ENCODE measurements at regions not wholly inside any gene's neighbourhood (a gene's known extent, or its start where the extent isn't known, plus 50 kb on each side); places are given as distances from the start of the nearest gene placed in this dataset.

DNA sequence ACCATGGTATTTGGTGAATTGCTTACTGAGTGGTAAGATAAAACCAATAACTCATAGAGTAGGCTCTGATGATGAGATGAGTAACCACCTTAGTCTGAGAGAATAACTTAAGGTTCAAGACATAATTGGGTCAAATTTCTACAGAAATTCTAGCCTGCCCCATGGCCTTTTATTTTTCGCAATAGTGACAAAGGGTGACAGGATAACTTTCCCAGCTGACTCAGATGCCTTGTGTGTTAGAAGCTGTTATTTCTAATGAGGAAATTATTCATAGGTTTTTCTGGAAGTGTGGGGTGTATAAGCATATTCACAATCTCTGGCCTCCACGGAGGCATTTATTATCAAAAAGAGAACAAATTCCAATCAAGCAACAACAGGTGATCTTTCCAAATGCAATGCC is 159.0 kb downstream of the NUP35 start:
- no peak for DNase-seq (ENCODE audit: low spot score)

DNA sequence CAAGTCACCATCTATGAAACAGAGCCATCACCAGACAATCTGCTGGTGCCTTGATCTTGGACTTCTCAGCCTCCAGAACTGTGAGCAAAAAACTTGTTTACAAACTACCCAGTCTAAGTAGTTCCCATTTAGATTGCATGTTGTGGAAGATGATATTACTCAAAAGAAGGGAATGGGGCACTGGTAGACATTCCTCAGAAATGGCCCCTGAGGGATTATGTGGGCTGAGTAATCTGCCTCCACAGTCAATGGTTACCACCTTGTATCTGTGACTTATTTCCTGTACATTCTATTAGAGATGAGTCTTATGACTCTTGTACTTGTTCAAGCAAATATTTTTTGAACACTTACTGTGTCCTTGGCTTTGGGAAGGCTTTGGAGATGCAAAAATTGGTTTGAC is 160.4 kb downstream of the NUP35 start:
- DNase-seq (ENCODE audit: low spot score) = no peak

DNA sequence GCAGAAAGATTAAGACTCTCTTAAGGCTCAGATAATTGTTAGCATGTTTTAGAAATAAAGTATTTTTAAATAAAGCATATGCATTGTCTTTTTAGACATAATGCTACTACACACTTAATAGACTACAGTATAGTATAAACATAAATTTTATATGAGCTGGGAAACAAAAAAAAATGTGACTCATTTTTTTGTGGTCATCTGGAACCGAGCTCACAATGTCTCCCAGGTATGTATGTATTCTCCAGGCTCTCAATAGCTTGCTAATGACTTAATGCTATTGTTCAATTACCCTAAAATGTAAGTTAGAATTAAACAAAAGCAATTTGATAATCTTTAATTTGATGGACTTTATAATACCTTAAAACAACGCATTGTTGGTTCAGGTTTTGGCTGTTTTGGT is 167.2 kb downstream of the NUP35 start:
- no peak for DNase-seq (ENCODE audit: low spot score)

DNA sequence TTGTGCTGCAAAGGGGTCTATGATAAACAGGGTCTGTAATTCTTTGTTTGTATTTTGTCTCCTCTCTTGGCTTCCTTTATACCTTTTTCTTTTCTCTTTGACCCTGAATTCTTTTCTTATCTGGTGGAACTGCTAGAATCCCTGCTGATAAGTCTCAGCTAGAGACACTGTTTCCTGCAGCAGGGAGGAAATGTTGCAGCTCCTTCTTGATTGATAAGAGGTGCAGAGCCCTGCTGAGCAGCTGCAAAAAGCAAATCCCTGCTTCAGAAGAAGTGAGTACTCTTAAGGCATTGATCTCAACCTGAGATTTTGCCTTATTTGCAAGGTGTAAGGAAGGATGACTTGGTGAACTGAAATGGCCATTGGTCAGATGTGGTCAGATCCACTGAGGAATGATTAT is 167.8 kb downstream of the NUP35 start:
- DNase-seq (ENCODE audit: low spot score) = no peak

DNA sequence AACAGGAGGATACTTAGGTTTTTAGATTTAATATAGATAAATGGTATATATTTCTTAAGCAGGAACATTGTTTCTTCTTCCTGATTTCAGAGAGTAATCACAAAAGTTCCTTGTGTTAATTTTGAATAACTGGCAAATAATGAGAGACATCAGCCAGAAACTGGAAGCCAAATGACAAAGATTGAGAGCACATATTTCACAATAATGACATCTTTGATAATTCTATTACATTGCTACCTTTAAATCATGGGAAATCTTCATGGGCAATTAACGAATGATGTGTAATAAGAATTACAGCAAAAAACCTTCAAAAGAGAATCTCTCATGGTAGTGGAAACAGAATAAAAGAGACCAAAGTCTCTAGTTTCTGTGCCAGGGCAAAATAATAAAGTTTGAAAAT is 215.1 kb downstream of the NUP35 start:
- no peak for DNase-seq (ENCODE audit: low spot score)

DNA sequence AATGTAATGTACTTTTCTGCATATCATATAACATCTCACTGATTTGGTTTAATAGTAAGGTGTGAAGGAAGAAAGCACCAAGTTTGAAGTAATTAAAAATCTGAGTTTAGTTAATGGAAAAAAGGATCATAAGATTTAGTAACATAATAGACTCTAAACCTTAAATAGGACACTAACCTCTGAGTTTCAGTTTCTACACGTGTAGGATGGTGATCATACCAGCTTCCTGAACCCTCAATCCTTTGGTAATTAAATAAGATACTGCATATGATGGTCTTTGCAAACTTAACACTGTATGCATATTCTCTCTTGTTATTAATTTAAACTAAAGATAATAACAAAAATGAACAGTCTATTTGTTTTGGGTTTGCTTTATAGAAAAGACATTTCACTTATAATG is 216.8 kb downstream of the NUP35 start:
- DNase-seq (ENCODE audit: low spot score) = no peak

DNA sequence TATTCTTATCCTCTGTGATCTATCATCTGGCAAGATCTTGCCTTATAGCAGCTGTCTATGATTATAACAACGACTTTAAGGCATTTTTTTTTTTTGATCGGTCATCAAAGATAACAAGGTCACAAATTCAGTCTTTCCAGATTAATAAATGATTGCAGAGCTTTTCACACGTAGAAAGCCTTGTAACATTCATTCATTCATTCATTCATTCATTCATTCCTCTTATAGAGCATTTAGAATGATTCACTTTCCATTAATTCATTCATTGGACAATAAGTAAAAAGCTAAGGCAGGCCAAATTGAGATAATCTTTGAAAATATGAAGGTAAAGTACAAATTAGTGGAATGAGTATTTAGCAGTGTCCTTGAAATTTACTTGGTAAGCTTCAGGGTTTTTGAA is 223.7 kb downstream of the NUP35 start:
- no peak for DNase-seq (ENCODE audit: low spot score)

DNA sequence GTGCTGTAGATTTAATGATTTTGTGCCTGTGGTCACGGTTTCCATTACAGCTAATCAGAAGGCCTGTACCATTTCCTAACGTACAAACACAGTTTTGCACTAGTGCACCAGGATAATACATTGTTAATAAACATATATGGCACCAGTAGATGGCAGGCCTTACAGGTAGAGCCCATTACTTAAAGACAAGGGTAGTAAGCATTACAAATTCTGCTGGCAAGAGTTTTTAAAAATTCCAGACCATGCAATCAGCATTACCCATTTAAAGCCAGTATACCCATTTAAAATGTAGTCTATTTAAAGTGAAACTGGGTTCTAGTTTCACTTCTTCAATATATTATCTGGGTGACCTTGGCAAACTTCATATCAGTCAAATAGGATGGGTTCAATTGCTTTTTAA is 224.2 kb downstream of the NUP35 start:
- DNase-seq (ENCODE audit: low spot score) = no peak

DNA sequence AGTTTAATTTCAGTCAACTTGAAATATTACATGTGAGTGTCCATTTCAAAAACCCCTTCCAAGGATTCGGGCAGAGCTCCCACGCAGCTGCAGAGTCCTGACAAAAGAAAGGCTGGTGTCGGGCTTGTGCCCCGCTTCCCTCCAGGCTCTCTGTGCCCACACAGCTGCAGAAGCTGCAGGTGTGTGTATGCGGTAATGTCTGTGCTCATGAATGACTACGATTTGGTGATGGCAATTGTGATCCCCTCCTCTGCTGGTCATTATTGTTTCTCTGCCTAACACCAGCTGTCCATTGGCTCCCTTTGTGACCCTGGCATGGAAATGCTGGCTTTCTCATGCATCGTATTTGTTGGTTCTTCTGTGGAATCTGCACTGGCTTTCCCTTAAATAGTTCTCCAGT is 224.8 kb downstream of the NUP35 start:
- no peak for DNase-seq (ENCODE audit: low spot score)

DNA sequence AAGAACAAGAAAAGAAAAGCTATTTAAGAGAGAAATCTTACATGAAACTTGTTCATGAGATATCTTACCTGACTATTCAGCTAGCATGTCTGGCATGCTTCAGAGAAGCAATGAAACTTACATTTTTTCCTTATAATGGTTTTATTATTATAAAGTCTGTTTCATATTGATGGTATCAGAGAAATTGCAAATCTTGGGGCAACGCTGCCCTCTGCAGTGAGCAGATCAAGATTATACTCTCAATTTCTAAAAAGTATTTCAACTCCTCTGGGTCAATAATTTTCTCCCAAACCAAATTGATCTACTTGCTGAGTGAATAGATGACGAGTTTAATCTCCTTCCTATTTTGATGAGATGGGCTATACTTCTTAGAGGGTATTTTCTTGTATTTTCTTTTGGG is 235.6 kb downstream of the NUP35 start:
- no peak for DNase-seq (ENCODE audit: low spot score)

DNA sequence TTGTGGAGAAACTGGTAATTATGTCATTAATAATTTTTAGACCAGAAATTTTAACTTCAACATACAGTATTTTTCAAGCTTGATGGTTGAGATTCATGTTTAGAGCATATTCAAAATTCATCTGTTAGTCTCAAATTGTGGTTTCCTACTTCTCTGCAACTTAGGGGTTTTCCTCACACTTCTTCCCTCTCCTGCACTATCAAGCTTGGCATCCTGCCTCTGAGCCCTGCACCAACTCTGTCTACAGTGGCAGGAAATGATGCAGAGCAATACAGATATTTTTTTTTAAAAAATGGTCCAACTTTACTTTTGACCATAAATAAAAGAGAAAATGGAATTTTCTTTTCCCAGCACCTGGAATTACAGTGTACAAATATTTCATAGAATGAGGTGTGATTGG is 247.3 kb downstream of the NUP35 start:
- DNase-seq (ENCODE audit: low spot score) = no peak

DNA sequence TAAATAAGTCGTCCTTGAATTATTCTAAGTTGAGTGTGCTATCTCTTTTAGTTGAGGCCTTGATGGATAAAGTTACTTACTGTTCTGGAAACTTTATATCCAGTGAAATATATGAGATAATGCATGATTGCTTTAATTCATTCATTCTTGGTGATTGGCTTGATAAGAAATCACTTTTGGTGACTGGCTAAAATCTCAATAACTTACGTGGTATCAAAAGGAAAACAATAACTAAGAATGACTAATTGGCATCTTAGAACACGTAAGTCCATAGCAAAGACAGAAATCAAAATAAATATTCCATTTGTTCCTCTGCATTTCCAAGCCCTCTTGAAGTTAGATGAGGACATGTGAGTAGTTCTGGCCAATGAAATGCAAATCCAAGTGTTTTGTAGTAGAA is 251.6 kb downstream of the NUP35 start:
- no peak for DNase-seq (ENCODE audit: low spot score)

DNA sequence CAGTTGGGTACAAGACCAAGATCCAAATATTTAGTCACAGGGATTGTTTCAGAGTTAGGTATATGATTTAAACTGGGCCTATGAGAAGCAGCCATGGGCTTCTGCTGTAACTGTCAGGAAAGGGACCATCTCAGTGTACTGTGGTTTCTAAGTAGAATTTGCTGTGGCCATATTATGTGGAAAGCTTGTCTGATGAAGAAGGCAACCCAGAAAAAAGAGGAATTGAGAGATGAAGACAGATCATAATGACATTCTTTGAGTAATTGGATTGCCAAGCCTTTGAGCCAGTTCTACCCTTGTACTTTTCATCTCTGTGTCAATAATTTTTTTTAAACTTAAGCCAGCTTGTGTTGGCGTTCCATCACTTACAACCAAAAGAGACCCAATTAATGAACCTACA is 259.6 kb downstream of the NUP35 start:
- no peak for DNase-seq (ENCODE audit: low spot score)

DNA sequence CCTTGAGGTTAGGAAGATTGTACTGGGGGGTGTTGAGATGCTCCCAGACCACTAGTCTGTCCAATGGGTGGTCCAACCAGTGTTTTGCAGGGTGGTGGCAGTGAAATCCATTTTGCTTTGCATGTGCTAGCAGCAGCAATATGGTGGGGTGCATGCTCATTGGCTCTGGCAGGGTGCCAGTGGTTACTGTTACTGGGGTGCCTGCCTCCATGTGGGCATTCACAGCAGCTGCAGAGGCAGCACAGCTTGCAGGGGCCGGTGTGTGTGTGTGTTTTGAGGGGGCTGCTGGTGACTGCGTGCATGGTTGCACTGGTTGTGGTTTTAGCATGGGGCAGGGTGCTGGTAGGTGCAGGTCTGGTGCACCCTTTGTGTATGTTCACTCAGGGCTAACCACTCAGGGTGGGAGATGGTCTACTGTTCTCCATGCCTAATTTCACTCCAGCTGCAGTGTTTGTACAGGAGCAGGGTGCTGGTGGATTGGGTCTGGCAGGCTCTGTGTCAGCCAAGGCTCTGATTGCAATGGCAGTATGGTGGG is 265.4 kb downstream of the NUP35 start:
- no peak for DNase-seq (ENCODE audit: low spot score)

DNA sequence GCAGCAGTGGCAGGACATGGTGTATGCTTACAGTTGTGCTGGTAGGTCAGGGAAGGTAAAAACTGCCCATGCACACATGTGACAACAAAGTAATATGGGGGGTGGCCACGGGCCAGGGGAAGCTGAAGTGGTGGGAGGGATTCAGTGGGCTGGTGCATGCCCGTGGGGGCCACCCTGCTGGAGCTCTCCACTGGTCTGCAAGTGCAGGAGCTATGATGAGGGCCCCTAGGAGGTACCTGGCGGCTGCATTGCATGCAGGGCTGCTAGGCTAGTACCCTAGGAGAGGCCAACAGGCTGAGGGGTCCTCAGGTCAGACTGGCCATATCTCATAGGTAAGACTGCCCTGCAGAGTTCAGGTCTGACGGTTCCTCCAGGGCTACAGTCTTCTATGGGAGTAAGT is 265.9 kb downstream of the NUP35 start:
- DNase-seq (ENCODE audit: low spot score) = no peak

DNA sequence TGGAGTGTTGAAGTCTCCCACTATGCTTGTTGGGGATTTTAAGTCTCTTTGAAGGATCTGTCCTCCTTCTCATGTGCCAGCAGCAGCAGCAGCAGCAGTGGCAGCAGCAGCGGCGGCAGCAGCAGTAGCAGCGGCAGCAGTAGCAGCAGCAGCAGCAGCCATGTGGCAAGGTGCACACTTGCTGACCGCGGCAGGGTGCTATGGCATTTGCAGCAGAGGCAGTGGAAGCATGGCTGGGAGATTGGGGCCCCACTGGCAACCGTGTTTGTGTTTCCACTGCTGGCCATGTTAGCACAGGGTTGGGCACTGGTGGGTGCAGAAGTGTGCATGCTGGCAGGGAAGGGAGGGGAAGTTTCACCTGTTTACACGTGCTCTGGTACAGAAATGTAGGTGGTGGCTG is 280.1 kb downstream of the NUP35 start:
- no peak for DNase-seq (ENCODE audit: low spot score)

DNA sequence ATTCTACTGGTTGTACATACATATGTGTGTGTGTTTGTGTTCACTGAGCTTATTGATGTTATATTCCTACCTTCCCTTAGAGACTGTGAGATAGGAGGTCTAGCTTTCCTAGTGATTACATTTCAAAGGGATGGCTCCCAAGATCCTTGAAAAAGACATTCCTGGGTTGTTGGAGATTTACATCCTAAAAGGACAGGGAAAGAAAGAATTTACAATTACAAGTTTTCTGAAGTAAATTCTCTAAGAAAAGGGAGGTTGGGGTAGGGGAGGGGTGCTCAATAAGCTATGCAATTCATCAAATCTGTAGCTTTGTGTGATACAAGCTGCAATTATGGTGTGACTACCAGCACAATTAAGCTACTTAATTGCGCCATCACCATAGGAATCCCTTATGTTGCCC is 284.3 kb downstream of the NUP35 start:
- DNase-seq (ENCODE audit: low spot score) = no peak

DNA sequence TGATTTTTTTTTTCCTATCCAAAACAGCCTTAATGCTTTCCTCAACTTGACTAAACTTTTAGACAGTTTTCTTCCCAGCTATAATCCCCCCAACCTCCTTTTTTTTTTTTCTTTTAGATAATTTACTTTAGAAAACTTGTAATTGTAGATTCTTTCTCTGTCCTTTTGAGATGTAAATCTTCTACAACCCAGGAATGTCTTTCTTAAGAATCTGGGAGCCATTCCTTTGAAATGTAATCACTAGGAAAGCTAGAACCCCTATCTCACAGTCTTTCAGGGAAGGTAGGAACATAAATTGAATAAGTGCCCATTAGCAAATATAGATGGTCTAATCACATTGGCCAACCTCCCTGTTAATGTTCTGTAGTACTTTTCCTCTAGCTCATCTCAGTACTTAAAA is 285.4 kb downstream of the NUP35 start:
- no peak for DNase-seq (ENCODE audit: low spot score)

DNA sequence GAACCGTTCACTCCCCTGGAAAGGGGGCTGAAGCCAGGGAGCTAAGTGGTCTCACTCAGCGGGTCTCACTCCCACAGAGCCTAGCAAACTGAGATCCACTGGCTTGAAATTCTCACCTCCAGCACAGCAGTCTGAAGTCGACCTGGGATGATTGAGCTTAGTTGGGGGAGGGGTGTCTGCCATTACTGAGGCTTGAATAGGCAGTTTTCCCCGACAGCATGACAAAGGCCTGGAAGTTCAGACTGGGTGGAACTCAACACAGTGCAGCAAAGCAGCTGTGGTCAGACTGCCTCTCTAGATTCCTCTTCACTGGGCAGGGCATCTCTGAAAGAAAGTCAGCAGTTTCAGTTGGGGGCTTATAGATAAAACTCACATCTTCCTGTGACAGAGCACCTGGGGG is 292.5 kb downstream of the NUP35 start:
- DNase-seq (ENCODE audit: low spot score) = no peak

DNA sequence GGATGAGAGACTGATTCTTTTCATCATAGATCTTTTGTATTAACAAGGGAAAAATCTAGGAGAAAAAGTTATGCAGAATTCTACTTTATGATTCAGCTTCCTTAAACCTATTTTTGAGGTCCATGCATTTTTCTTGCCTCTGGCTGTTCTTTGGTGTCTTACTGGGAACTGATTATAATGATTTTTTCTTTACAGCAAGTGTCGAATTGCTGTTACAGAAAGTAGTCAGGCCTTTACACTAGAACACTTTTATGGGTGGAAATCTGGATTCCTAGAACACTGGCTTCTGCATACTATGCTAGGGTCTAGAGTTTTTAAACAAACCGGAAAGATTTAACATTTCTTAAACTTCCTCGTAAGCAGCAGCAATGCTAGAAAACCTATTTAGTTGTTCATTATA is 302.6 kb downstream of the NUP35 start:
- no peak for DNase-seq (ENCODE audit: low spot score)

DNA sequence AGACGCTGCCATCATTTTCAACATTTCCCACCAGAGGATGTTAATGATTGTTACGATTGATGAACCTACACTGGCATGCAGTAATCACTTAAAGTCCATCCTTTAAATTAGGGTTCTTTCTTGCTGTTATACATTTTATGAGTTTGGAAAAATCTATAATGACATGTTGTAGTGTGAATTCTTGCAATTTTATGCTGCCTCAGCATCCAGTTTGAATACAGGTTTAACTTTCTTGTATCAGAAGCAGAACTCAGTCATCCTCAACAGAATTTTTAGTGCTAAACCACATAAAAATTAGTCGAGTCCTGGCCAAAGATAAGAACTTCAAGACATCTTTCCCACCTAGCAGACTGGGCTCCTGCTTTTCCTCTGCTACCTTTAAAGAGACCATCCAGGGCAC is 303.3 kb downstream of the NUP35 start:
- DNase-seq (ENCODE audit: low spot score) = no peak

DNA sequence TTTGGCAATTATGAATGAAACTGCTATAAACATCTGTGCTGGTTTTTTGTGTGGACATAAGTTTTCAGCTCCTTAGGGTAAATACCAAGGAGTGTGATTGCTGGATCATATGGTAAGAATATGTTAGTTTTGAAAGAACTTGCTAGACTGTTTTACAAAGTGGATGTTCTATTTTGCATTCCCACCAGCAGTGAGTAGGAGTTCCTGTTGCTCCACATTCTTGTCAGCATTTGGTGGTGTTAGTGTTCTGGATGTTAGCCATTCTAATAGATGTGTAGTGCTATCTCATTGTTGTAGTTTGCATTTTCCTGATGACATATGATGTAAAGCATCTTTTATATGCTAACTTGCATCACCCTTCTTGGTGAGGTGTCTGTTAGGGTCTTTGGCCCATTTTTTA is 304.6 kb downstream of the NUP35 start:
- DNase-seq (ENCODE audit: low spot score) = no peak

DNA sequence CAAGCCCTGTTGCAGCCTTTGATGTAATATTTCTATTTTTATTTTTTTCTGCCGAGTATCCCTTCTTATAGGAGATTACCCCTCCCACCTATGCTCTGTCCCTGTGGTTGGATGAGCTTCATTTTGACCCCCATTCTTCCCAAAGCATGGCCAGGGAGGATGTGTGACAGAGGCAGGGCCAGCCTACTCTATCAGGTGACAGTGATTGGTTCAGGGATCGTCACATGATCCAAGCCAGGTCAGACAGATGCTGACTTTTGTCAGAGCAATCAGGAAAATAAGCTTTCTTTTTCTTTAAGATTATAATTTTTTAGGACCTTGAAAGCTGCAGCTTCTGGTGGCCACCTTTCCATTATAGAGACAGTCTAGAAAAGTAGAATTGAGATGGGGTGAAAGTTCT is 314.3 kb downstream of the NUP35 start:
- no peak for DNase-seq (ENCODE audit: low spot score)

DNA sequence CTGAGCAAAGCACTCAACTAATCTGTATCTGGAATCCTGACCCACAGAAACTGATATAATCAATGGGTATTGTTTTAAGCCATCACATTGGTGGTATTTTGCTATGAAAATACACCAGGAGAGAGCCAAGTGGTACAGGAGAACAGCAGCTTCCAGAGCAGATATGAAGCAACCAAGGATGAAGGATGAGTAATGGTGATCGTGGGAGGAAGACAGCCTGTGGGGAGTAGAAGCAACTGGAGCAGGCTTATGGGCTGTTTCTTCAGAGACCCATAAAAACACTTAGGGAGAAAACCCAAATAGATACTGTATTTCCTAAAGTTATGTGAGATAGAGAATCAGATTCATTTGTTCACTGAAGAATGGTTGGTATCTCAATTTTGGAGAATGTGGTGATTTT is 330.8 kb downstream of the NUP35 start:
- no peak for DNase-seq (ENCODE audit: low spot score)

DNA sequence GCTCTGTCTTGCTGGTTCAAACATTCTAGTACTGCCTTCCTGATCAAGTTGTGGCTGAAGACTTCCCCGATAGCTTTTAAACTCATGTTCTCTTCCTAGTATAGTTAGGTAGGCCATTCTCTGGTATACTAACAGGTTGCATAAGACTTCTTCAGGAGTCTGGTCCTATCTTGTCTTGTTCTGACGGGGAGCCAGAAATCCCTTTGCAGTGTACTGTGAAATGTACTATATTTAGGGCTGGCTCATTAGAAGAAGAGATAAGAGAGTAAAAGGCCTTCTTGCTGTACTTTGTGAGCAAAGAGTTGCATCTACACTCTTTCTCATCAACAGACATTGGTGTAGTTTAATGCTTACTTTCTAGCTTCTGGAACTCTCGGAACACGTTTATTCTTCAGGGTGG is 331.9 kb downstream of the NUP35 start:
- no peak for DNase-seq (ENCODE audit: low spot score)

Measured in umbilical cord (tissue), 1 donor.